ENCODE measurements at regions not wholly inside any gene's neighbourhood (a gene's known extent, or its start where the extent isn't known, plus 50 kb on each side); places are given as distances from the start of the nearest gene placed in this dataset.

GRCh38 chr18:10201659-10202058 is 252.8 kb upstream of the APCDD1 start:
- Histone ChIP-seq H3K27me3 (ENCODE audit: insufficient read depth) (no peaks in the 10 kb centered on the region), H3K36me3 (ENCODE audit: insufficient read depth) (no peaks in the 10 kb centered on the region), H3K9me2 (ENCODE audit: insufficient read depth) (no peaks in the 10 kb centered on the region), H2AFZ (no peak overlapping the region), H3K27ac (ENCODE audit: low read depth) (no peak overlapping the region), H3F3A (replicated peaks; ENCODE audit: low read depth) (no peaks in the 10 kb centered on the region), H4K20me1 (replicated peaks; ENCODE audit: insufficient read depth) (no peaks in the 10 kb centered on the region), H3K4me3 (no peak overlapping the region), H3K79me2 (replicated peaks; ENCODE audit: insufficient read depth) (no peaks in the 10 kb centered on the region), H3K4me1 (ENCODE audit: insufficient read depth) (peaks cover 13% of the 10 kb centered on the region), H3K4me2 (no peak overlapping the region)
- H3K27me3 Mint-ChIP-seq (ENCODE audit: insufficient read depth, low read depth, poor library complexity), result peaks cover 8% of the 10 kb centered on the region
- H3K4me1 Mint-ChIP-seq, result peaks cover 24% of the 10 kb centered on the region
- H3K27ac Mint-ChIP-seq, result no peak overlapping the region
- H3K4me3 Mint-ChIP-seq, result no peak overlapping the region
- no peaks in the 10 kb centered on the region for H3K9me3 Mint-ChIP-seq
- no peaks in the 10 kb centered on the region for H3K36me3 Mint-ChIP-seq (ENCODE audit: low read depth)
- DNase-seq (ENCODE audit: low spot score) (no peak), ATAC-seq (no peak)
- TF ChIP-seq EZH2 (IDR thresholded peaks at IDR 0.05; ENCODE audit: low read depth, unreplicated experiment), result no peak
- TF ChIP-seq ZNF114 (CRISPR knock-in tag; IDR thresholded peaks at IDR 0.05), result no peak
- no peak for TF ChIP-seq ZNF462 (CRISPR knock-in tag; IDR thresholded peaks at IDR 0.05)
- no peak for TF ChIP-seq ETS1 (IDR thresholded peaks at IDR 0.05)
- TF ChIP-seq EZH2phosphoT487 (IDR thresholded peaks at IDR 0.05; ENCODE audit: unreplicated experiment), result no peak
- no peak for TF ChIP-seq CREB1 (CRISPR knock-in tag; IDR thresholded peaks at IDR 0.05; ENCODE audit: low read depth)
- no peak for TF ChIP-seq ZNF331 (CRISPR knock-in tag; IDR thresholded peaks at IDR 0.05; ENCODE audit: low read depth)
- no peak for TF ChIP-seq REST (IDR thresholded peaks at IDR 0.05; ENCODE audit: unreplicated experiment)
- no peak for TF ChIP-seq STAT1 (IDR thresholded peaks at IDR 0.05; ENCODE audit: unreplicated experiment)
- no peak for TF ChIP-seq CTCF (conservative IDR thresholded peaks at IDR 0.05; ENCODE audit: low read depth in 2 of 2)
- TF ChIP-seq POLR2AphosphoS5 (IDR thresholded peaks at IDR 0.05; ENCODE audit: low read depth), result no peak
- no peak for TF ChIP-seq NANOG (IDR thresholded peaks at IDR 0.05; ENCODE audit: borderline replicate concordance)
- TF ChIP-seq JUNB (IDR thresholded peaks at IDR 0.05; ENCODE audit: unreplicated experiment), result no peak
